Globus pallidus (tissue), 1 donor: ENCODE measurements at regions not wholly inside any gene's neighbourhood (a gene's known extent, or its start where the extent isn't known, plus 50 kb on each side); places are given as distances from the start of the nearest gene placed in this dataset.

Experiments
- DNase-seq: peaks from one replicate; pipeline ENCODE4 v3.0.0-alpha.2; 2015; ENCODE audit warnings: low spot score

DNA sequence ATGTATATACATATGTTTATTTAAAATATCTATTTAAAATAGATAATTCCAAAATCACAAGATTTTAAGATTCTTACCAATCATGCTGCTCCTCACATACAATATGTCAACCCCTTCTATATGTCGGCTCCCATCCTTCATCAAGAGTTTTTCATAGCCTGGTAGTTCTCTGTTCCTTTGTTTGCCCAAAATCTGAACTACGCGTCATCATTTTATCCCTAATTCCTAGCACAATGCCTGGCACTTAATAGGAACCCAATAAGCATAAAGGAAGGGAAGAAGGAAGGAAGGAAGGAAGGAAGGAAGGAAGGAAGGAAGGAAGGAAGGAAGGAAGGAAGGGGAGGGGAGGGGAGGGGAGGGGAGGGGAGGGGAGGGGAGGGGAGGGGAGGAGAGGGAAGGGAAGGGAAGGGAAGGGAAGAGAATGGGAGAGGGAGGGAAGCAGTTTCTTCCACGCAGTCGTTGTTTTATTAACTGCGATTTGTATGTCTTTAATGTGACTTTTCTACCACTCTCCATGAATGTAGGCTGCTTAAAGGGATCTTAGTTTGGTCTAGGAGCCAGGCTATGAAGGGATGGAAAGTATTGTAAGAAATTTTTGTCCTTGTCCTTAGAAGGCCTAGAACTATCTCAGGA is 83.3 kb upstream of the PCGF5 start:
- no peak for DNase-seq

DNA sequence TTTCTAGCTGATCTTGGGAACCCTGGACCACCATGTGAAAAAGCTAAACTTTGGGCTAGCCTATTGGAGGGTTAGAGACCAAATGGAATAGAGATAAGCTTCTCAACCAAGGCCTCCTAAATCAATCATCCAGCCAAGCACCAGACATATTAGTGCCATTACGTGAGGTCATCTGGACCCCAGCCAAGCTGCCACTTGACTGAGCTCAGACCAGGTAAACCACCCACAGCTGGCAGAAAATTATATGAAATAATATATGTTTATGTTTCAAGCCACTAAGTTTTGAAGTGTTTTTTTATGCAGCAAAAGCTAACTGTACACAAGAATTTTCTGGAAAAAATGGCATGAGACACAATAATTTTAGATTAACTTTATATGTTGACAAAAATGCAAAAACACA is 82.6 kb upstream of the PCGF5 start:
- DNase-seq = no peak

DNA sequence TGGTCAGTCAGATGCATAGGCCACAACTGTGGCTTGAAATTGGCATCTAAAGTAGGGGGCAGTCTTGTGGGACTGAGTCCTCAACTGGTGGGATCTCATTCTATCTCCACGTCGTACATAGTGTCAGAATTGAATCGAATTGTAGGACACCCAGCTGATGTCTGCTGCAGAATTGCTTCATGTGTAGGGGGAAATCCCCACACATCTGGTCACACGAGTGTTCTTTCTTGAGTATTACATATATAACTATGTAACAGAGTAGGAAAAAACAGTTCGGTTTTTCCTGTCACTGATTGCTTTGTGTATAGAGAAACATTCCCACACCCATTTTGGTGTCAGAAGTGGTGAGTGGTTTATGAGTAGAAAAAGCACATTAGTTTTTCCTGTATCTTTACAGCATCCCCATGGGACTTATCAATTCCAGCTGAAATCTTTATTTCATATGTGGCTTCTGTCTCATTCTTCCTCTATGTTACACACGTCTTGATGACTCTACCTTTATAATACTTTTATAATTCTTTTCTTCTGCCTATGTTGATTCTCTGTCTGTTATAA is 79.4 kb upstream of the PCGF5 start:
- no peak for DNase-seq

DNA sequence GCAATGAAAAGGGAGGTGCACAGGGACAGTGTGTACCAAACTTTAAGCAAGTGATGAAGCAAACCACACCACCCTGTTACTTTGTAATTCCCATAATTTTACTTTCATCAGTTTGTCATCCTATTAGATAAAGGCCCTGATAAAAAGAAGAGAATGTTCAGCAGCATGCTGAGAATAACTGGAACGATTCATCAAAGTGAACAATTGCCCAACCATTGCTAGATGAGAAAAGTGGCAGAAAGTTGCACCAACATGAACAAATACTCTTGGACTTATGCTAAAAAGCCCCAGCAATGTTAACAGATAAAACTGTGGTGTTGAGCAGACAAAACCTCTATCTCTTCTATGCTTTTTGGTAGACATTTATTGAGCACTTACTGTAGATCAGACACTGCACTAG is 75.5 kb upstream of the PCGF5 start:
- no peak for DNase-seq

DNA sequence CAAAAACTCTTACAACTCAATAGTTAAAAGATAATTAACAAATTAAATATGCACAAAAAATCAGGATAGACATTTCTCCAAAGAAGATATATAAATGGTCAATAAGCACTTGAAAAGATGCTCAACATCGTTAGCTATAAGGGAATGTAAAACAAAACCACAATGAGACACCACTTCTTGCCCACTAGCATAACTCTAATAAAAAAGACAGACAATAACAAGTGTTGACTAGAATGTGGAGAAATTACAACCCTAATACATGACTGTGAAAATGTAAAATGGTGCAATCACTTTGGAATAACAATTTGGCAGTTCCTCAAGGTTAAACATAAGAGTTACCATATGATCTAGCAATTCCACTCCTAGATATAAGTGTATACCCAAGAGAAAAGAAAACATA is 74.3 kb upstream of the PCGF5 start:
- no peak for DNase-seq

DNA sequence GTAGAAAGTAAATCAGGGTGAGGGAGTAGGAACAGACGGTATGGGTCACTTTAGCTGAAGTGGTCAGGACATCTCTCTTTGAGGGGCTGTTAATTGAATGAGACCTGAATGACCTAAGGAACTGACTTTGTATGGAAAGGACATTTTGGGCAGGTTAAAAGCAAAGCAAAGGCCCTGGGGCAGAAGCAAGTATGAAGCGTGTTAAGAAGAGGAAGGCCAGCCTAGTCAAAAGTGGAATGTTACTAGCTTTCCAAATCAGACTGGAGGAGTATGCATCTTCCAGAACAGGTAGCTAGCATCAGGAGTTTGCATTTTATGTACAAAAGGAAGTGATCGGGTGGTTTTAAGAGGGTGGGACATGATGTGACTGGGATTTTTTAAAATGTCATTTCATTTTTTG is 70.9 kb upstream of the PCGF5 start:
- no peak for DNase-seq

DNA sequence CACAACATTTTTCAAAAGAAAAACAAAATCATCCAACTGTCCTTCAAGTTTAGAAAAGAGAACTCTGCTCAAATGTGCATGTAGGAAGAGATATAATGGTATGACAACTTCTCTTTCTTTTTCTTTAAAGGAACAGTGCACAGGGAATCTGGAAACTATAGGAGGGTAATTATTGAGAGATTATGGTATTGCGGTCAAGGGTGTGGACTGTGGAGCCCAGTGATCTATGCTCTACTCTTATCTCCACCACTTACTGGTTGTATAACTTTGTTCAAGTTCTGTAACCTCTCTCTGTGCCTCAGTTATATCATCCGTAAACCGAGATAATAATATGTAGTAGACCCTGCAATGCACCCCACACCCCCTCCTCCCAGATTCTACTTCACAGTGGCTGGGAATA is 69.8 kb upstream of the PCGF5 start:
- no peak for DNase-seq

DNA sequence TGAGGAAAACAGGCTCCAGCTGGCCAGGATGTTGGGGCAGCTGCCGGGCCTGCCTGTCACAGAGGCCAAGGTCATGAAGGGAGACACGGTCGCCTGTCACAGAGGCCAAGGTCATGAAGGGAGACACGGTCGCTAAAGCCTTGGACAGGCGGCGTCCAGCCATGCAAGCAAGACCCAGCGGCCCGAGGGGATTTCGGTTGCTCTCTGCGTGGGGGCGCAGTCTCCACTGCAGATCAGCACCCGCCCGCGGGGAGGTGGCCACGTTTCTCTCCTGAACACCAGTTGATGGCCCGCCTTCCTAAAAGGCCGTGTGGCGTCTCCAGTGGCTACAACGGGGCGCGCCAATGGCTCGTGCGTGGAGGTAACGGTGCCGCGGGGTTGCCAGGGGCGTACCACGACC is 67.0 kb upstream of the PCGF5 start:
- DNase-seq = no peak

DNA sequence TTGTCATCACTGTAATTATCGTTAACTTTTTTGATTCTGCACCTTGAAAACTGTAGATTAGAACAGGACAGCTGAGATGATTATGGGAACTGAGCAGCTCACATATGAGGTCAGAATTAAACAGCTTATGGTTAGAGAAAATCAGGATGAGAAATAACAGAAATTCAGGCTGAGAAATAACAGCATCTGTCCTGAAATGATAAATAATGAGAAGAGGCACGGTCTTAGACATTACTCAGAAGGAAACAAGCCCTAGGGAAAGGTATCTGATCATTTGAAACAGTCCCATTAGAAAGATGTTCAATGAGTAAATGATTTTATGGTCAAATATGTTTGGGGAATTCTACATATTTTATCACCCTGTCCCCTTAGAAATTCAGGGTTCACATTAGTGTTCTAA is 65.6 kb upstream of the PCGF5 start:
- no peak for DNase-seq

DNA sequence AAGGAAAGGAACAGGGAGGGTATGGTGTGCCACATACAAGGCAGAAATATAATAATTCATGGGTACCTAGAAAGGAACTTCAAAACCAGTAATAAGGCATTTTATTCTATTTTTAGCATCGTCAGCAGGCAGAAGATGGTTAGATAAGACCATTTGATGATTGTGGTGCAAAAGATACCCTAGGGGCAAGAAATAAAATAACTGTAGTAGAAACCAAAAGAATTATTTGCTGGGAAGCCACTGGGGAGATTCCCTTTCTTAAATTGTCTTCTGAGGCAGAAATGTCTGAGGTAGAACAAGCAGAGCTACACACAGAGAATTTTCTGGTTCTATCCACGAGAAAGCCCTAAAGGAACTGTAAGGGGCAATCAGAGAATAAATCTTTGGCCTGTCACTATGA is 64.3 kb upstream of the PCGF5 start:
- DNase-seq = no peak

DNA sequence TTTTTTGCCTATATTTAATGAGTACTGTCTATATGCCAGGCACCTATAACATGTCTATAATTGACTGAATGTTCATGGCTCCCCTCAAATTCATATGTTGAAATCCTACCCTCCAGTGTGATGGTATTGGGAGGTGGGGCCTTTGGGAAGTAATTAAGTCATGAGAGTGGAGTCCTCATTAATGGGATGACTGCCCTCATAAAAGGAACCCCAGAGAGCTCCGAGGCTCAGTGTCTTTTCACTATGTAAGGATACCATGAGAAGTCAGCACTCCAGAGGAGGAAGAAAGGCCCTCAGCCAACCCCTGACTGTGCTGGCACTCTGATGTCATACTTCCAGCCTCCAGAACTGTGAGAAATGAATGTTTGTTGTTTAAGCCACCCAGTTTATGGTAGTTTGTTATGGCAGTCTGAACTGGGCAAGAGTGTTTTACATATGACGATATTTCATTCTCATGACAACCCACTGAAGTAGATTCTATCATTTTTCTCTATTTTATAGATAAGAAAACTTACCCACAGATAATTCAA is 61.1 kb upstream of the PCGF5 start:
- peak; percentile 42 for DNase-seq

DNA sequence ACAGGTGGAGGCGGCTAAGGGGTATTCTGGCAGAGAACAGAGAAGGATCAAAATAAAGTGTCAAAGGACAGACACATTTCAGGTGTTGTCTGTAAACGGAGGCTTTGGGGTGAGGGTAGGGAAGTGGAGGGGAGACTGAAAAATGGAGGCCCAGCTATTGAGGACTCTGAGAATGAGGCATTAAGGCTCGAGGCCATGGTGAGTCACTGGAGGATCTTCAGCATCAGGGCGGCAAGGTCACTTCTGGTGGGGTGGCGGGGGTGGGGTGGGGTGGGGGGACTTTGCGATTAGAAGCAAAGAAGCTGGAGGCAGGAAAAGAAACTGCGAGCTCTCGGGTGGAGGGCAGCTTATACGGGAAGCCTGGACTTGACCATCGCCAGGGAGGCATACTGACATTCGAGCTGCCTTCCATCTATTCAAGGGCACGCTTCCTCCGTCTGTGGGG is 58.4 kb upstream of the PCGF5 start:
- no peak for DNase-seq

DNA sequence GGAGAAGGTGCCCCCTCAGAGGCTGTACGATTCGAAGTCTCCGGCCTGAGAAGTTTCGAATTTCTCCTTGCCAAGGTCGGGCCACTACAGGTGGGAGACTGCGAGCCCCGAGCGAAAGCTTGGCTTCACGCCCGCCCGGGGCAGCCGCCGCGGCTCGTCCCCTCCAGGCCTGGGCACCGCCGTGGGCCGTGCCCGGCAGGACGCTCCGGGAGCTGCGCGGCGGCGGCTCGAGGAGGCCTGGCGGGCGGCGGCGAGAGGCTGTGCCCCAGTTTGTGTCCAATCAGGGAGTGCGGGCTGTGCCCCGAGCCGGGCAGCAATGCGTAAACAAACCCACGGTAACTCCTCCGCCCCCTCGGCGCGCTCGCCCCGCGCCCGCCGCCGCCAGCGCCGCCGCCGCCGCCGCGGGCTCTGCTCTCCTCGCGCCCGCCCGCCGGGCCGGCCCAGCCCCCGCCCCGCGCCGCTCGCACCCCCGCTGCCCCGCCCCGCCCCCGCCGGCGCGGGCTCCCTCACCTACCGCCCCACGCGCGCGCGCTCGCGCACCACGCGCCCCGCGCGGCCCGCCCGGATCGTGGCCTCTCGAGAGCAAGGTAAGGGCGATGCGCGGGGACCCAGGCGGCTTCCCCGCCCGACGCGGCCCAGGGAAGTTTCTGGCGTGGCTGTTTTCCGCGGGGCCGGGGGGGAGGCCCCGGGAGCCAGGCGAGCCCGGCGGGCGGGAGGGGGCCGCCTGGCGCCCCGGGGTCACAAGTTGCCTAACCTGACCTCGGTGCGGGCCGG is 57.8 kb upstream of the PCGF5 start:
- DNase-seq = peak; percentile 87

DNA sequence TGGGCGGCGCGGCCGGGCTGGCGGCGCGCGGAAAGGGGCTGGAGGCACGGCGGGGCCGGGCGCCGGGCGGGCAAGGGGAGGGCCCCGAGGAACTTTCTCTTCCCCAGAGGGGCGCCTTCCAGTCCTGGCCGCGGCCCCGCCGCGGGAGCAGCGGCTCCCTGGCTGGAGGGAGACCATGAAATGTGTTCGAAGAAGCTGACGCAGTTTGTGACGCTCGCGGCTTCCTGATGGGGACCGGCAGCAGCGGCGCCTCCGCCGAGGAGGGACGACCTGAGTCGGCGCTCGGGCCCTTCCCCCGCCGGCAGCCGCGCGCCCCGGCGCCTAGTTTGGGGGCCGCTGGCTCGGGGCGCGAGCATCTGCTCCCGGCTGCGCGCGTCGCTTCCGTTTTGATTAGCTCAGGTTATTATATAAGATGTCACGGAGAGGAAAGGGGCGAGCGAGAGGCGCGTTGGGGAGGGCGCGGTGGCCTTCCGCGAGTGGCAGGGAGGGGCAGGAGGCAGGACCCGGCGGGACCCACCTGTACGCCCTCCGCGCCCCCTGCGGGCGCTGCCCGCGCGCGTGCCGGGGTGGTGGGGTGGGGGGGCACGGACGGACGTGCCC is 57.1 kb upstream of the PCGF5 start:
- peak; percentile 54 for DNase-seq

DNA sequence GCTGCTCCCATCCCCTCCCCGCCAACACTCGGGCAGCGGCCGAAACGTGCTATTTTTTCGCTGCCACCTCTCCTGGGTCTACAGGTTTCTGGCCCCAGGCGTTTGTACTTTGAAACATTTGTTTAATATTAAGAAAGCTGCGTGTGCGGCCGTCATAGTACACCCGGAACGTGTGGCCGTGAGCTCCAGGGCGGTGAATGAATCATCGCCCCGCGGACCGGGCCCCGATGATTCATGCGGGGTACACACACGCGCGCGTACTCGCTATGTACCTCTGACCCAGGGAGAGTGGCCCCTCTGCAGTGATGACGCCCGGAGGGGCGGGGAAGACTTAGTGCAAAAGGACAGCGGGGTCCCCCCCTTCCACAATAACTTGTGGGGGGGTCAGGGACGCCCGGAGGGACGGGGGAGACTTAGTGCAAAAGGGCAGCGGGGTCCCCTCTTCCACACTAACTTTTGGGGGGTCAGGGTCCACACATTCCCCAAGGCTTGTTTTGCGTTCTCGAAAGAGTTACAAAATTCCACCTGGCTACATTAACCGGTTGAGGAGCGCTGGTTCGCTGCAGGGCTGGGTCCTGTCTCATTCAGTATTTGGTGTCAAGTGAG is 56.5 kb upstream of the PCGF5 start:
- DNase-seq = peak; percentile 46

DNA sequence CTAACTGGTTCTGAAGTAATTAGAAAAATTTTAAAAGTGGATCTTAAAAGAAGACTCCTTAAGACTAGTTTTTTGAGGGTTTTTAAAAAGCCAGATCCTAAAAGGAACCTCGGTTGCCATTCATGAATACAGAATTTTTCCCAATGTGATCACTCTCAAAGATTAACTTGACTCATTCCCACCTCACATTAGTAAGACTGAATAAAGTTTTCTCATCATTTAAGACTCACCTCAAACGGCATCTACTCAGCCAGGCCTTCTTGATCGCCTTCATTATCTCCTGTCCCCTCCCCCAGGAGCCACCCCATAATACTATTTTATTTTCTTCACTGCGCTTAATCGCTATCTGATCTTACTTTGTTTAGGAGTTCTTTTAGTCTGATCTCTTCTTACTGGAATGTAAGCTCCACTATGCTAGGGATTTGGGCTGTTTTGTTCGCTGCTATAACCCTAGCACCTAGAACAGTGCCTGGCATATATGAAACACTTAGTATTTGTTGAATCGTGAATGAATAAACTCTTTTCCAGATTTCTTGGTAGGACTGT is 55.9 kb upstream of the PCGF5 start:
- DNase-seq = no peak

DNA sequence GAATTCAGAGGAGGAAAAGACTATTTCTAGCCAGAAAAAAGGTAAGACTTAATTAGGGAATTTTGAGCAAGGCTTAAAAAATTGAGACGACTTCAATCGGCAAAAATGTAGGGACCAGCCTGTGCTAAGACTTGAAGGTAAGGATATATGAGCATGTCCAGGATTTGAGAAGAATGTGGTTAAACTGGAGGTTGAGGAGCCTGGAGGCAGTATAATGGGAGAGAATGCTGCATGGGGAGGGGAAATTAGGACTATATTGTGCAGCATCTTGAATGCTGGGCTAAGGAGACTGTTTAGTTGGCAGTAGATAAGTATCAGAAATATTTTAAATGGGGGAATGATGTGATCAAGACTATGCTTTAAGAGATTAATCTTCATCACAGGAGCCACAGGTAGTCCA is 53.1 kb upstream of the PCGF5 start:
- no peak for DNase-seq

DNA sequence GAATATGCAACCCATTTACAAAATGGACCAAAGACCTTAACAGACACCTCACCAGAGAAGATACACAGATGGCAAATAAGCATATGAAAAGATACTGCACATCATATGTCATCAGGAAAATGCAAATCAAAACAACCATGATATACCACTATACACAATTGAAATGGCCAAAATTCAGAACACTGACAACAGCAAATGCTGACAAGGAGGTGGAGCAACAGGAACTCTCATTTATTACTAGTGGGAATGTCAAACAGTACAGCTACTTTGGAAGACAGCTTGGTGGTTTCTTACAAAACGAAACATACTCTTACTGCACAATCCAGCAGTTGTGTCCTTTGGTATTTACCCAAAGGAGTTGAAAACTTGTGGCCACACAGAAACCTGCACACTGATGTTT is 50.0 kb upstream of the PCGF5 start:
- DNase-seq = no peak
